HG03575 (cell line): ENCODE measurements at regions not wholly inside any gene's neighbourhood (a gene's known extent, or its start where the extent isn't known, plus 50 kb on each side); places are given as distances from the start of the nearest gene placed in this dataset.

Experiments
- ATAC-seq: cut with Tn5 transposase; IDR thresholded peaks from one replicate; pipeline ENCODE4 v1.9.1; 2021; ENCODE audit not compliant: unreplicated experiment, insufficient number of reproducible peaks, low FRiP score; ENCODE audit errors: extremely low read depth

- ATAC-seq: no peak
Measured at GRCh38 chr9:75628952-75629351, 261.5 kb upstream of the PCSK5 start.

DNA sequence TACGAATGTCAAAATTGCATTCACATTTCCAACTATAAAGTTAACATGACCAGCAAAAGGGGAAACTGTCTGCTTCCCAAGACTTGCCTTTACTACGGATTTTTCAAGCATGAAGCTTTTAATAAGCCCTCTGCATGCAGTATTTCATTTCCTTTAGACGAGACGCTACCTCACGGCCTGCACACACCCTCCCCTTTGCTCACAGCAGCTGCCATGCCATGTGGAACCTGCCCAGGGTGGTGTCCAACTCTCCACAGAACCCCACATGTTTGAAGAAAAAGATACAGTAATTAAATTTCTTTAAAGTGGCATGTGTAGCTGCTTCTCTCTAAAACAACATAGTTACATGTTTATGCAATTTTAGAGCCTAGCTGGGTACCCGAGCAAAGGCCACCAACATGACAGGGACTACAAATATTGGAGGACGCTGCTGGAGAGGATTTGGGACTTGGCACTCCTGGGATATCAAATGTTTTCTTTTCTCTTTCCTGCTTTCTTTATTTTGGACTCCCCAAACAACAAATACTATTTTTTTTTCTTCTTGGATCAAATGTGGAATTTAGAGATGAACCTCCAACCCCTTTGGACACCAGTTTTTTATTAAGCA lies 256.9 kb upstream of the PCSK5 start:
- no peak for ATAC-seq

DNA sequence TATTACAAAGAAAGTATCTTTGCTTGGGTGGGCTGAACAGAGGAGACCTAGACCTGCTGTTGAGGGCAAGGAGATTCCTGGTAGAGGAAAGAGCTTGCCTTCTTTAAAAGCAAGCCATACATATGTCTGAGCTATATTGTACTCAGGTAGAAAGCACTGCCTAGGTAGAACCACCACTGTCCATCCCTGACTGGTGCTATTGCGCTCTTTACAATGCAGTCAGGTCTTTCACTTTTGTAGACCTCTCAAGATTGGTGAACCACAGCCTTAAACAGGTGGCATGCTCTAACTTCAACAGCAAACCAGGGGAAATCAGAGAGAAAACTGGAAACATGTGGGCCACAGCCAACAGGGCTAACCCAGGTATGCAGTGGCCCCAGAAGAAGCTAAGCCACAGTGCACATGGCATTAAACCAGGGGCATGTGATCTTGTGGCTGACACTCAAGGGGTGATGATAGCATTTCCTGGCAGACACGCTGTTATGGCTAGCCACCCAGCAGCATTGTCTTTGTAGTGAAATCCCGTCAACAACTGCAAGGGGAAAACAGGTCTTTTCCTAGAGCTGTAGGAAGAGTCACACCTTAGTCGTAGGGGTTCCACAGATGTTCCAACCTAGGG lies 253.9 kb upstream of the PCSK5 start:
- no peak for ATAC-seq

- ATAC-seq: no peak
Measured at GRCh38 chr9:75639971-75640610, 250.4 kb upstream of the PCSK5 start.

DNA sequence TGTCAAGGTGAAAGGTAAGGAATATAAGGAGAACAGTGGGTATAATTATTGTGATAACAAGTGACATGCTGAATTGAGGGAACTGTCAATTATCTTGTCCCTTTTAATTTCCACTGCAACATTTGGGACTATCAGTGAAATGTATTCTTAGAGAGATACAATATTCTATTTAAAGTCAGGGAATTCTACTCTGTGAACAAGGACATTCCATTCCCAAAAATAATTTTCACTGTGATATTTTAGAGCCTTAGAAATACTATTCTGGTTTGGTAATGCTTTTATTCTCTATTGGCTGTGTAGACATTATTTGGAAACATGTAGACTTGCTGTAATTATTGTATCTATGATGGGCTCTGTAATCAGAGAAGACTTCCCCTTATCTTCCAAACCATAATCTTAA lies 248.0 kb upstream of the PCSK5 start:
- no peak for ATAC-seq

- no peak for ATAC-seq
Measured at GRCh38 chr9:75644649-75645048, 245.8 kb upstream of the PCSK5 start.

DNA sequence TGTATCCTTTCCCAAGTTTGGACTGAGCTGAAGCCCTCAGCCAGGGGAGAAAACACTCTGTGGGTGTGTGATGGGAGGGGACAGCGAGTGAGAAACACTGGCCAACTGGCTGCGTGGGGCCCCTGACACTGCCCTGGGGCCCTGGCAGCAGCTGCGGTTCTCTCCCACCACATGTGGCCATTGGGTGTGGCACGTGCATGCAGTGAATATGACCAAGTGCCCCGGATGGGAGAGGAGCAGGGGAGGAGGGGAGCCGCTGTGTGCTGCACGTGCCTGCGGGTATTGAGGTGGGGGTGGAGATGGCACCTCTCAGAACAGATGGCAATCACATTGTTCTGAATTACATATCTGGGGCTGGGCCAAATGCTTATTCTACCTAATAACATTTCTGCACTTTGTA lies 242.4 kb upstream of the PCSK5 start:
- ATAC-seq: no peak

- ATAC-seq: no peak
Measured at GRCh38 chr9:75649060-75649459, 241.4 kb upstream of the PCSK5 start.

GRCh38 chr9:75651709-75652108 lies 238.8 kb upstream of the PCSK5 start:
- no peak for ATAC-seq

GRCh38 chr9:75653335-75653734 lies 237.1 kb upstream of the PCSK5 start:
- ATAC-seq: no peak

DNA sequence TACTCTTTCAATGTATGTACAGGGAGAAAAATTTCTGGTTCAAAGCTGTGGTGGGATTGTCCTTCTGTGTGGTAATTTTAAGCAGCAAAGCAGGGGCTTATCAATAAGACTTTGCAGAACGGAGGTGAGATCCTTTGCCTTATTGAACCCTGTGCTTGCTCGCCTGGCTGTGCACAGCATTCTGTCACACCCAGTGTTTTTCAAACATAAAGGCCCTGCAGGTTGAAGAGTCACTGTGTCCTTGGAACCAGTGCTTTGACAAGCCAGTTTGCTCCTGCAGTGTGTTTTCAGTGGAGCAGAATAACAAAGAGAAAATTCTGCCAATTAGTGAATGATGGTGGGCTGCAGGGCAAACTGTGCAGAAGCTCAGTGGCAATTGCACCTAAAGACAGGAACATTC lies 236.7 kb upstream of the PCSK5 start:
- ATAC-seq: no peak

DNA sequence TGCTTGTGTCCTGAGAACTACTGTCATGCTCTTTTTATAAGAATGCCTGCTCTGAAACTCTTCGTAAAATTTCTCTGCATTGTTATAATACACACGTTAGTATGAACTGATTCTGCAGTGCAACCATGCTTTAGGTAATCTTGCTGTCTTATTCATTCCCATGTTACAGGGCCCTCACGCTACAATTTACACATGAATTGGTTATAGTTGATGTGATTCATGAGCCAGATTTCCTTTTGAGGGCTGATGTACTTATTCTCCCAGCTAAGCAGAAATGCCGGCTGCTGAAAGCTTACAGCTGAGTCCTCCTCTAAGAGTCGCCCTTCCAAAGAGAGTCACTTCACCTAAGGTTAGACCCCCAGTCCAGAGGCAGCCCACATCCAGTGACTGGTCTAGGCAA lies 233.5 kb upstream of the PCSK5 start:
- no peak for ATAC-seq

GRCh38 chr9:75658301-75658905 lies 232.1 kb upstream of the PCSK5 start:
- ATAC-seq: no peak

GRCh38 chr9:75664597-75664996 lies 225.9 kb upstream of the PCSK5 start:
- ATAC-seq: no peak

DNA sequence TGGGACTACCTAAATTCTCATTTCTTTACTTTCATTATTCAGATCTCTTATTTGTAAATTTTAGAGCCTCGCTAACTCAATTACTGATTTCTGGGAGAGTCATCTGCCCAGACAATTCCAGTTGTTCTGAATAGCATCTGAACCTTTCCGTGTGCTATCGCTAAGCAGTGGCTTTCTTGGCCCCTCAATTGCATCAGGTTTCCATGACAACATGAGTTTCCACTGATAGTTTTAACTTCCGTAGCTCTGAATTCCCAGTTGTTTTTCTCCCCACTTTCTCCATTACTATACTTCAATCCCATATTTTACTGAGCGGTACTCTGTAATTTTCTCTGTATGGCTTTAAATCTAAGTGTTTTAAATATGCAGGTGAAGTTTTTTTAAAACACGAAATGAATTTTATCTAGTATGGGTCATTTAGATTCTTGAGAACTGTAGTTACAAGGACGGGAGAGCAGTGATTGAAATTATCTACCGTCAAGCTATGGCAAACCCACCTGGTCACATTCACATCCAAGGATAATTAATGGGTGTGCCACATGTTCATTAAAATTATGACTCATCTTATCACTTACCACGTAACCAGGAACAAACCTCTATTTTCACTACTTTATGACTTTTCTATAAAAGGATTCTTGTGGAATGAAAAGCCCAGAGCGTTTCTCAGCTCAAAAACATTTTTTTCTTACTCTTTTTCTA lies 223.5 kb upstream of the PCSK5 start:
- ATAC-seq: no peak

DNA sequence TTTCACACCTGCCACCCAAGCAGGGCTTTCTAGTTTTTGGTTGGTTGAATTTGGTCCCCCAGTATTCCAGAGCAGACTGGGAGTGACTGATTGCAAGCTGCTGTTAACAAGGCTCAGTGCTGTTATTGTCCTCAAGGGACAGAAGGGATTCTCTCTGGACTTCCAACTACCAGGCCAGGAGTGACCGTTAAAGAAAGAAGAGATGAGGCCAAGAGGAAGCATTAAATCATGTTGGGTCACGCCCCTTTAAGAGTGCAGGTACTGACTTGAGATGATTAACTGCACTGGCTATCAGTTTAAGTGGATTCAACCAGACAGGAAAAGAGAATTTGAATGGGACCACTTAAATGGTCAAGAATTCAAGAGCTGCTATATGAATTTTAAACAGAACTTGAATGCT lies 220.8 kb upstream of the PCSK5 start:
- ATAC-seq: no peak

GRCh38 chr9:75671354-75671753 lies 219.1 kb upstream of the PCSK5 start:
- ATAC-seq: no peak

GRCh38 chr9:75672478-75672877 lies 218.0 kb upstream of the PCSK5 start:
- ATAC-seq: no peak

- ATAC-seq: no peak
Measured at GRCh38 chr9:75683591-75683990, 206.9 kb upstream of the PCSK5 start.

DNA sequence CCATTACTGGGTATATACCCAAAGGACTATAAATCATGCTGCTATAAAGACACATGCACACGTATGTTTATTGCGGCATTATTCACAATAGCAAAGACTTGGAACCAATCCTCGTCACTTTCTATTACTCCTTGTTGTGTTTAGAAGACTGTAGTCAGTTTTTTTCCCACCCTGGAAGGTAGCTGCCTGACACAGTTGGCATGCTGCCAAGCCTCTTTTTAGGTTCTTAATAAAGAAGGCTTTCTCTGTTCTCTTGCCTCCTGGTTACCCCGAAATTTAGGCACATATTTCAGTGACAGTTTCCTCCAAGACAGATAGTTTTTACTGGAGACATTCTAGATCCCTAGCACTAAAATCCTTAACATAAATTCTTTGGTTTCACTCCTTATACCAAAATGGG lies 205.4 kb upstream of the PCSK5 start:
- ATAC-seq: no peak
